HG03159 (cell line): ENCODE measurements at regions not wholly inside any gene's neighbourhood (a gene's known extent, or its start where the extent isn't known, plus 50 kb on each side); places are given as distances from the start of the nearest gene placed in this dataset.
A peak's percentile ranks its signal among the peaks of the same experiment; 100 is the strongest.

Experiments
- ATAC-seq: cut with Tn5 transposase; IDR thresholded peaks from one replicate; pipeline ENCODE4 v1.9.1; 2021; ENCODE audit warnings: mild to moderate bottlenecking, moderate library complexity; ENCODE audit not compliant: unreplicated experiment

DNA sequence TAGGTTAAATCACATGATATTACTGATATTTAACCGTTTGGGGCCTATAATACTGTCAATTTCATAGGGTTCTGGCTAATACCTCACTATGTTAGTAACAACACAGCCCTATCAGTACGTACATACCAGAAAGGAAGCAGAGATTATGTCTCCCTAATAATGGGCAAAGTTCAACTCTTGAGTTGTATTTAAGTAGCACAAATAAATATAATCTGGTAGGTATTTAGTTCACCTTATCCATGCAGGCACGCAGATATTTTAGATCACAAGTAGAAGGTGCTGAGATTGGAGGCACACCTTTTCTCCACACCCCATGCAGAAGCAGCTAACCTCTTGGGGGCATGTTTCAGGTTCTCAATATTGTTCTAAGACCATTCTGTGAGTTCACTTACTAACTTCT is 118.9 kb downstream of the IRS1 start:
- no peak for ATAC-seq

DNA sequence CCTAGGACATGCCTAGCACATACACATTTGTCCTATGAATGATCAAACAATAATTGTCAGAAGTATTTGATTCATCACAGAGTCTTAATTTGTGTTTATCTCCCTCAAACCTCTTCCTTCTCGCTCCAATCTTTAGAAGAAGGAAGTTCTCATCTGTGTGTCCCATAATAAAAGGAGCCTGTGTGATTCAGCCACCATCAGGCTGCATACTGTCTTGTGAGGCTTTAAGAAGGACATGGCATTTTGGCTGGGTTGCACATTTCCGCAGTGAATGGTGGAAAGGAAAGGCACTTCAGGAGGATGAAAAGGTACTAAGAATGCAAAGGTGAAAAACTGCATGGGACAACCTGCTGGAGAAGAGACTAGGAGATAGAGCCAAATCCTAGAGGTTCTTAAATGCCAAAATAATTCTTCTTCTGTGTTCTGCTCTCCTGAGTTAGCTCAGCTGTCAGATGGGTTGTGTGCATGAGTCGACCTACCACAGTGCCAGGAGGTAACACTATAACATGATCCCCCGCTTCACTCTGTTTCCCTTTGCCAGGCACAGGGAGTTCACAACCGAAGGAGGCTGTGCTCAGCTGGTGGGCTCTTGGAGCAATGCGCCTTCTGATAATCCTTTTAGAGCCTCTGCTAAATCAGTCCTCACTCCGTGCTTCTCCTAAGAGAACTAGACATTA is 120.1 kb downstream of the IRS1 start:
- ATAC-seq, result no peak

DNA sequence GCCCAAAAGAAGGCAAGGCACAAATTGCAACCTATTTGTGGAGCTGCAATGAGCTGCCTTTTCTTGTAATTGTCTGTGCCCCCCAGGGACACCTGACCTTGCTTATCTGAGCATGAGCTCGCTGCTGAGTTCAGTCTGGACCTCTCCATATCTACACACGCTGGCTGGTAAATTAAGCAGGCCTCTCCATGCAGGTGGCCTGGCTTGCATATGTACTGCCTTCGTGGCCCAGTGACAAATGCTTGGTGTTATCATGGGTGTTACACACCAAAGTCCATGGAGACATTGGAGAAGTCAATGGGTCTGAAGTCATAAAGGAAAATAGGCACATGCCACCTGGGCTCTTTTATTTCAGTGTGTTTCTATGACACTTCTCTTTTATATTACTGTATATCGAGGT is 121.2 kb downstream of the IRS1 start:
- ATAC-seq, result no peak

DNA sequence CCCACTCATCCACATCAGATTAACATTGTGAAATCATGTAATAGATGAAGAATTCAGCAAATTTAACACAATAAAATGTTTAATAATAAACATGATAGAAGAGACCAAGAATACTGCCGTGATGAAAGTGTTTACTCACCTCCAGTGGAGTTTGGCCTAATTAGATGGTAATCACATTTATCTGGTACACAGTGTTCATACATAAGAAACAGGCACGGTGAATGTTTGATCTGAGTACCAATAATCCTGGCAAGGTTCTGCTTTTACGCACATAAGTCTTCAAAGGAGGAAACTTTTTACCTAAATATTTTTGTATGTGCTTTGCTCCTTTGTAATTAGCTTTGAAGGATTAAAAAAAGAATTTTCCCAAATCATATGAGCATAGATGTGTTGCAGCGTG is 122.5 kb downstream of the IRS1 start:
- no peak for ATAC-seq

DNA sequence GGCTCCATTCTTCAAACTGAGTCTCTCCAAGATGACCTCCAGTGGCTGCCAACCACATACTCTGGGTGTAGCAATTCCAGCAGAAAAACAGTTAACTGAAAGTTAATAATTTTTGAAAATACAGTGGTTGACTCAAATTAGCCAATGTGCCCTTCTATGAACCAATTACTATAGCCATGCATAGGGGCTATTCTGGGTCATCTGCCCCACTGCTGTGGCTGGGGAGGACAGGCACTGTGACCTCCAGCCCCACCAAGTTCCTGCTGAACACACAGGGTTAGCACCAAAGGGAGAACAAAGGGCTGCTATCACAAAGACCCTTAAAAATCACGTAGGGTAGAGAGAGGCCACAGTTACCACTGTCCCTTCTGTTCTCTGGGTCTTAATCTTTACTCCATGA is 123.0 kb downstream of the IRS1 start:
- no peak for ATAC-seq

DNA sequence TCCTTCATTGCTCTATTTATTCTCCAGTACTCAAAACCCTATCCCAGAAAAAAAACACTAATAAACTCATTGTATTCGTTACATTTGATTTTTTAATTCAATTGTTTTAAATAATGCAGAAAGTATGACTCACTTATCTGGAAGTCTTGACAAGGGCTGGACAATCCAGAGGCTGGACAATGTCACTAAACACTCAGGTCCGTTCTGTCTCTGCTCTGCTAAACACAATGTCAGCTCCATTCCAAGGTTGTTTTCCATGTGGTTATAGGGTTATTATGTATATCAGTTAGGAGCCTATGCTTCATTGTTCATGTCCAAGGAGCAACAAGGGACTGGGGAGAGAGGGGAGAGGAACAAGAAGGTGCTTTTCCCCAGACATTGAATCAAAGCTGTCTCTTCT is 125.5 kb downstream of the IRS1 start:
- ATAC-seq, result no peak

DNA sequence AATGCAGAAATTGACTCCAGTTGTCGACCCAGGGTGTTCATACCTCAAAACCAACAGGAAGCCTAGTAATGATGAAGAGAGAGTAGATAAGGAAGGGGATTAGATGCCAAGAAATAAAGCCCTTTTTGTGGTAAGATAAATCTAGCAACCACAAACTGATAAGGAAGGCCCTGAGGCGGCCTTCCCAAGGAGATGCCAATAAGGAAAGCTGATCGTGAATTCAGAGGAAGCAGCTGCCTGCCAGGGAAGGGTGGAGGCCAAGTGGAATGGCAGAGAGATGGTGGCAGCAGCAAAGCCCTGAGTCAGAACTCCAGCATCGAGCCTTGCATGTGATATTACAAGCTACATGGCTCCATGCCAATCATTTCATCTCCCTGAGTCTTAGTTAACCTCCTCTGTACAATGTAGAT is 126.3 kb downstream of the IRS1 start:
- ATAC-seq, result no peak

DNA sequence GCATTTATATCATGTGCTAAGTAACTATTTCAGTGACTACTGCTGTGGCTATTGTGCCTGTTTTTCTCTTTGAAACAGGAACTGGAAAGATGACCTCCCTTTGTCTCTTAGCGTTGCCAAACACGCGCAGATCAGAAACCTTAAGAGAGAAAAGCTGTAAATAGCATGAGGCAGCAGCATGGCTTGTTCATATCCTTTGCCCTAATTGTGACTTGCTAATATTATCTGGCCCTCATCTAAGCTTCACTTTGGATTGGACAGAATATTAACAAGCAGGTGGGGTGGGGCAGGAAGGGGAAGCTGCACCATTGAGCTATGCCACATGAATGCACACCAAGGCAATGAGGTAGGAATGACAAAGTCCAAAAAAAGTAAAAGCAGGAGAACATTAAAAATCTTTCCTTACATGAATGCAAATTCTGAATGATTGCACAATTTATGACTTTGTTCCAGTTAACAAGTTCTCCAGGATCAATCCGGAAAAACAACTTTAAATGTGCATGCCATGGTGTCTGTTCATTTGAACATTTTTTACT is 128.4 kb downstream of the IRS1 start:
- ATAC-seq, result no peak

DNA sequence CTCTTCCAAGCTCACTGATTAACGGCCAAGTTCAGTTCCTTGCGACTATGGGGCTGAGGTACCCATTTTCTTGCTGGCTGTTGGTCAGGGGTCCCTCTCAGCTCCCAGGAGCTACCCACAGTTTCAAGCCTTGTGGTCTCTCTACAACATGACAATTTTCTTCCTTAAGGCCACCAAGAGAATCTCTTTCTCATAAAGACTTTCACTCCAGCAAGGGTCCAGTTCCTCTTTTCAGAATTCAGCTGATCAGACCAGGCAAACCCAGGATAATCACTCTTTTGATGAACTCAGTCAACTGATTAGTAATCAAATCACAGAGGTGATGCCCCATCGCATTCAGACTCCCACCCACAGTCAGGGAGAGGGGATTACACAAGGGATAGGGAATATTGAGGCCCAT is 129.7 kb downstream of the IRS1 start:
- ATAC-seq, result peak; percentile 69

DNA sequence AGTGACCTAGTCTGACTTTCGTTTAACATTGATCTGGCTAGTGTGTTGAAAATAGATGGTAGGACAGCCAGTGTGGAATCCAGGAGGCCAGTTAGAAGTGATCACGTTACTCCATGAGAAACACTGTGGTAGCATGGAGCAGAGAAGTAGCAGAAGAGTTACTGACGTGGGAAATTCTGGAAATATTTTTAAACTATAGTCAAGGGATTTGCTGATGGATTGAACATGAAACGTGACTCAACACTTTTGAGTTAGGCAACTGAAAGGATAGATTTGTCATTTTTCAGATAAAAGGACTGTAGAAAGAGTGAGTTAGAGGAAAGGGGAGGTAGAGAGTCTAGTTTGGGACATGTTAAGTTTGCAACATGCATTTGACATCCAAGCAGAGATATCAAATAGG is 130.4 kb downstream of the IRS1 start:
- ATAC-seq, result no peak

DNA sequence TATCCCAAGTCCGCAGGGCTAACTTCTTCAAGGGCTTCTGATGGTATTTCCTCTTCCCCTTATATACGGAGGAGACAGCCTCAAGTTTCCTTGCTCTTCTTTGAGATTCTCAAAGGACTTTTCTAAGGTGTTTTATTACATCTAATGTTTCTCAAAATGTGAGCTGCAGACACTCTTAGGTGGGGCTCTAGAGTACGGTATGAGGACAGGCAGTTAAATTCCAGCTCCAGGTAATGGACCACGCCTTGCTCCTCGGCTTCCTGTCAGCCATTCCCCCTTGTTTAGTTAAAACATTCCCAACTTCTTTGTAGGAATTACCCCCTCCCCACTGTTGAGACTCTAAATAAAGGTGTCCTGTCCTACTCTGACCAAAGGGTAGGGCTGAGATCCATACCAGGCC is 131.9 kb downstream of the IRS1 start:
- ATAC-seq, result no peak

DNA sequence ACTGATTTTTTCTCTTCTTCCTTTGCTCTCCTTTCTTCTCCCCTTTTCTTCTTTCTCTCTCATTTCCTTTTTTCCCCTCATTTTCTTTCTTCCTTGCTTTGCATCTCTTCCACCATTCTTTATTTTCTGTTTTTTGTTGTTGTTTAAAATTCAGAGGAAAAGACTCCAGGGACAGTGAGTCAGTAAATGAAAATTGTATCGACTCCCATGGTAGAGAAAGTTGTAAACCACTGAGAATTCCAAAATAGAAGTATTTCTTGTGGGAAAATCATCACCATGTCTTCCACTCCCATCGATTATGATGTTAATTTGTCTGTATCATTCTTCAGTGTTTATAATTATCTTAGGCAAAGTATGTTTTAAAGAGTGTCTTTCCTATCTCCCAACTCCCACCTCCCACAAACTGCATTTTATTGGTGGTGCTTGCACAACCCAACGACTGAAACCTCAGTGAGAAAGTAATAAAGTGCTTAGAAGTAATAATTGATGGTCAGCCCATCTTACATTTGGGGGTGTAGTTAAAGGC is 134.3 kb downstream of the IRS1 start:
- no peak for ATAC-seq

DNA sequence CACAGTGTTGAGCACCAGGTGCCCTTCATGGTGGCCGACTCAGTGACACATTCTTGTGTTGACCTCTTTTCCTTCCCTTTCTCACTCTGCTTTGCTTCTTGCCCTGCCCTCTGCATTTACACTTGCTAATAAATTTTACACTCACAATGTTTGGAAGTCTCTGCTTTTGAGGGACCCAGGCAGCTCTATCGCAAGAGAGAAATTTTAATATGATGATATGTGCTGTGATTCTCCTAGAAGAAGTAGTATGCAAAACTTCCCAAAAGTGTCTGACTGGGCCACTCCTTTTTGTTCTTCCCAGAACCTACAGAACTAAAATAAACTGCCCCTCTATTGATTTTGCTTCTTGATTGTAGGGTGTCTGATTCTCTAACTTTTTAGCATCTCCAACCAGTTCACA is 135.0 kb downstream of the IRS1 start:
- ATAC-seq, result no peak

DNA sequence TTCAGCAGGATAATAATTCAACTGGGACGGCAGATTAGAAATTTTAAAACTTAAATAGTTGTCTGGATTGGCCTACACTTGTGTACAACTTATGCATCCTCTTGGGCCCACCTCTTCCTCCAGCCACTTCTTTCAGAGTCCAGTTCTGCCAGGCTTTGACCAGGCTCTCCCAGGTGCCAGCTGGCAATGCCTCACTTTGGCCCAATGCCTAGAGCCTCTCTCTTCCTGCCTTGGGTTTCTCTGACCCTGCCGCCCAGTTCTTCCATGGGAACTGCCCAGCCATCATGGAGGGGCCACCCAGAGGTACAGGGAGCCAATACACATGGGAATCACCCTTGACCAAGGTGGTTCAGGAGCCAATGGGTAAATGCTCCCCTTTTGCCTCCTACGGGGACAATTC is 135.5 kb downstream of the IRS1 start:
- ATAC-seq, result no peak

DNA sequence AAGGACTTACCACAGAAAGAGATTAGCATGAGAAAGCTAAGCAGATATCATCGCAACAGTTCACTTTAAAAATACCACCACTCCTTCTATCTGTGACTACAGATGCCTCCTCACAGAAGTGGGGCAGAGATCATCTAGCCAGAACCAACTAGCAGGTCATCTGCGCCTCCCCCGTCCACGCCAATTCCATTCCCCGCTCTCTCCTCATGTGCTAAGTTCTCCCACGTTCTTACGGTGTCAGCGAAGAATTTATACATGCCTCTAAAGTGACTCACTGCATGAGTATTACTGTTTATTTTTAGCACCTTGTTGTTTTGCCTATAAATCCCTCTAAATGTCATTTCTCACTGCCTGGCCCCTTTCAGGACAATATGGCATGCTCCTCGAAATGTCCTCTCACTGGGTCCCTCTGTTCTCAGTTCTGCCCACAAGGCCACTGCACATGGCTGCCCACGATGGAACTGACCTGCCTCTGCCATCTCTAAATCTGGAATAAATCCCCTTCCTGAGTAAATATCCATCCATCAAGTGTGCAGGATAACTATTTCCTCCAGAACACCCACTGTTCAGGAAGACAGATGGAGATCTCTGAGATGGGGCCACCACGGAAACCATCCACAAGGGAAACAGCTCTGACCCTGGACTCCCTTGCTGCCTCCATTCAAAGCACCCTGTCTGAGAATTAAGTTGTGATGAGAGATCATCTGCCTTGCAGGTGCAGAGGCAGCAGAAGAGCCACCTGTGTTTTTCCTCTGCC is 137.7 kb downstream of the IRS1 start:
- ATAC-seq, result no peak

DNA sequence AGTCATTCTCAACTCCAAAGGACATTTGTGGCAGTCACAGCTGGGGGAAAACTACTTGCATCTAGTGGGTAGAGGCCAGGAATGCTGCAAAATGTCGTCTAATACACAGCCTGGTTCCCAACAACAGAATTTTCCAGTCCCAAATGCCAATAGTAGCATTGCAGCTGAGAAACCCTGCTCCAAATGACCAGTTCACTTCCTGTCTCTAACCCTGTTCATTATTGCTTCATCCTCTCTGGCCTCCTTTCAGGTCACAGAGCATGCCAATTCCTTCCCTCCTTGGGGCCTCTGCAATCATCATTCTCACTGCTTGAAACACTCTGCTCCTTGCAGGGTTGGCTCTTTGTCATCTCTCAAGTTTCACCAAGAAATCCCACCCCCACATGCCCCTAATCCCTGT is 139.1 kb downstream of the IRS1 start:
- no peak for ATAC-seq

DNA sequence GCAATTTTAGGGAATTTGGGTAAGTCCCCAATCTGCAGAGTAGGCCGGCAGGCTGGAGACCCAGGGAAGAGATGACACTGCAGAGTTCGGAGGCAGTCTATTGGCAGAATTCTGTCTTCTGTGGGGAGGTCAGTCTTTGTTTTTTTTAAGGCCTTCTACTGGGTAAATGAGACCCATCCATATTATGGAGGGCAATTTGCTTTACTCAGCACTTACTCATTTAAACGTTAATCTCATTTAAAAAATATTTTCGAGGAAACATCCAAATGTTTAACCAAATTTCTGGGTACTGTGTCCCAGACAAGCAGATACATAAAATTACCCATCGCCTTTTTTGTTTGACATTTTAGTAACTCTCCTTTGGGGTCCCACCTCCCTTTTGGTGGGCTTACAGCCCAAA is 139.5 kb downstream of the IRS1 start:
- no peak for ATAC-seq

DNA sequence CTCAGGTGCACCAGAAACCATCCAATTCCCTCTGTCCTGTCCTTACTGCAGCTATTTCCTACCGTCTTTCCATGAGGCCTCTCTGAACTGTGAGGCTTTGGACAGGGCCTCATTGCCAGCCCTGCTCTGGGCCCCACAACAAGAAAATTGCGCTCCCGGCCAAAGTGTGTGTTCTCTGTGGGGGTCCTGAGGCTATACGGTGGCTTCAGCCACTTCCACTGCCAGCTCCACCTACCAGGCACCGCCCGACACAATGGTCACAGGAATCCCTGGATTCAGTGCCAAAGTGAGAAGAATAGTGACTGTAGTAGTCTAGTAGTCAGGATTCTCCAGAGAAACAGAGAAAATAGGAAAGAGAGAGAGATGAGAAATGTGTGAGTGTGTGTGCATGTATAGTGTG is 140.2 kb downstream of the IRS1 start:
- no peak for ATAC-seq

DNA sequence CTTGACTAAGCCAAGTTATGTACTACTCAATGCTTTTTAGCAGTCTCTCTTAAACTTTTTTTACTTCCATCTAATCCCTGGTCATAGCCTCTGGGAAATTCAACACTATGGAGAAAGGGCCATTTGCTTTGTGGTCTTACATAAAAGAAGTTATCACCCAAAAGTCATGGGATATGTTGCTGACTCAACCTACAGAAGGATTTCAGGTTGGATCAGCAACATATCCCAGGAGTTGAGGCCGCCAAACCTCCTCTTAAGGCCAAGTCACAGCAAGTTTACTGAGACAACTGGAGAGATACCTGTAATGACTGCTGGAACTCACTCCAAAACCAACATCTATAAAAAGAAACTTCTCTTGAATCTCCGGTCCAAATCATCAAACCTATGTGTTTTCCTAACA is 141.1 kb downstream of the IRS1 start:
- ATAC-seq, result no peak

DNA sequence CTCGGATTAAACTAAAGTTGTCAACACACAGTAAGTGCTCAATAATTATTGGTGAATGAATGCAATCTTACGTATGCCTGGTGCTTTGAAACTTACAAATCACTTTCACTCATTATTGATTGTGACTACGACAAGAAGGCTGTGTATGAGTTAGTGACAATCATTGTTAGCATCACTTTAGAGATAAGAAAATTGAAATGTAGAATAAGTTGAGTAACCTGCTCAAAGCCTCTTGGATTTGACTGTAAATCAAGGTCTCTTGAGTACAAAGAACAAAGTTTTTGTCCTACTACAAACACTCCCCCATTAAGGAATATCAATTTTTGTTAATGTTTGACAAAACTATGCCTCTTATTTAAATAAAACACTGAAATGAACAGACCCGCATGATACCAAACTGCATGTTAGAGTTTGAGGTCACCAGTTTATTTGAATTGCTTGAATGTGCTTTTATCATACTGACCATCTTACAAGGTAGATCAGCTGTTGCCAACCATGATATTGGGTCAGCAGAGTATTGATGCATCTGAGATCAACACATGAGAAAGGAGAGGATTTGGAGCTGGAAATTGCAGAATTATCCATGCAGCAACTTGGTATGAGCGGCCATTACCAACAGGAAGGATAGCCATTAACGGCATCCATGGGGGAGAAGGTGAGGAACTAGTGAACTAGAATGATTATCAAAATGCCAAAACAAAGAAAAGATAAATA is 142.1 kb downstream of the IRS1 start:
- ATAC-seq, result no peak

DNA sequence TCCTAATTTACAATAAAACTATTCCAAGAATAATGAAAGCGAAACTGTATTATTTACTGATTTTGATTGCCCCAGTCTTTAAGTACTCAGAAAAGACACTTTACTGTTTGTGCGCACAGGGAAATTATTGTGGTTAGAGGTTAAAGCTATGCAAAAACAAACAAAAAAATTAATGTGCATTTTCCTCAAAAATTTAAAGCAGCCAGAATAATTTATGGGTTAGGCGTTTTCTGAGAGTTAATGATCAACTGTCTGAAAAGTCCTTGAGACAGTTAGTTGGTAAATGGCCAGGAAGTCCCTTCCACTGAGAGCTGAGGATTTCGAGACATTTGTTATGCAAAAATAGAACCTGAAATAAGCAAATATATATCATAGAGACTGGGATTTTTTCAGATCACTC is 143.3 kb downstream of the IRS1 start:
- ATAC-seq, result no peak

DNA sequence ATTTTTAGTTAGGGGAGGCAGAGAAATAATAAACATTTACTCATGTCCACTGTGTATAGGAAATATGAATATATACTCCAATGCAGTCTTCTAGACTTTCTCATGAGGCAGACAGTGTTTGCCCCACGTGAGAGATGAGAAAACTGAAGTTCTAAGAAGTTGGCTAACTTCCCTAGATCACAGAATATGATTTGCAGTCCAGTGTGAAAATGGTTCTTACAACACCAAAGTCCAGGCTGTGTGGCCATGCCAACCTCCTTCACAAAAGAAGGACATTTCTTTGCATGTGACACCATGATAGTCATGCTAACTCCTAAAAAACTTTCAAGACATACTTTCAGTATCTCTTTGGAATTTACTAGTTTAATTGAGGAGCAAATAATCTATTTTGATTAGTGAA is 143.7 kb downstream of the IRS1 start:
- ATAC-seq, result no peak
